HUES48 (cell line): ENCODE measurements at regions not wholly inside any gene's neighbourhood (a gene's known extent, or its start where the extent isn't known, plus 50 kb on each side); places are given as distances from the start of the nearest gene placed in this dataset.
"Not testable (repeated sequence)": the region's sequence is repeated elsewhere in the genome, so short reads cannot be mapped to it uniquely, and the experiment has no call there.

Experiments
- H3K27ac ChIP-seq: one replicate; pipeline ENCODE4 v1.7.0; 2013; ENCODE audit warnings: low read depth, low read length, inconsistent platforms
- H3K27me3 ChIP-seq: 2 replicates; pipeline ENCODE4 v1.6.1; 2013; ENCODE audit warnings: mild to moderate bottlenecking, low read length; ENCODE audit not compliant: control insufficient read depth, insufficient read depth
- H3K36me3 ChIP-seq: 2 replicates; pipeline ENCODE4 v1.6.1; 2013; ENCODE audit warnings: low read length; ENCODE audit not compliant: control insufficient read depth, insufficient read depth
- H3K4me1 ChIP-seq: 2 replicates; pipeline ENCODE4 v1.6.1; 2013; ENCODE audit warnings: mild to moderate bottlenecking, low read length; ENCODE audit not compliant: control insufficient read depth, insufficient read depth
- H3K4me3 ChIP-seq: 2 replicates; pipeline ENCODE4 v1.5.1; 2013; ENCODE audit warnings: mild to moderate bottlenecking, low read depth, low read length
- H3K9ac ChIP-seq: 2 replicates; pipeline ENCODE4 v1.6.1; 2013; ENCODE audit warnings: mild to moderate bottlenecking, low read depth, low read length, moderate library complexity
- H3K9me3 ChIP-seq: 2 replicates; pipeline ENCODE4 v1.6.1; 2013; ENCODE audit warnings: low read length; ENCODE audit not compliant: control insufficient read depth, insufficient read depth

- H3K27ac ChIP-seq, result no peak overlapping the region
- H3K9ac ChIP-seq, result peak overlapping the region; percentile 76; the same call in 1 of the 2 replicates
- peak overlapping the region; percentile 85 for H3K4me3 ChIP-seq
- no peaks in the 10 kb centered on the region for H3K36me3 ChIP-seq
- H3K9me3 ChIP-seq, result no peaks in the 10 kb centered on the region
- H3K4me1 ChIP-seq, result peaks cover 4% of the 10 kb centered on the region; the same call in 1 of the 2 replicates
- H3K27me3 ChIP-seq, result no peaks in the 10 kb centered on the region
Observed at GRCh38 chr6:102799051-102799450, 1405.5 kb downstream of the GRIK2 start.

GRCh38 chr6:102798636-102799035 is 1405.1 kb downstream of the GRIK2 start:
- H3K4me3 ChIP-seq, result peak overlapping the region; percentile 85
- peaks cover 4% of the 10 kb centered on the region; the same call in 1 of the 2 replicates for H3K4me1 ChIP-seq
- no peak overlapping the region for H3K27ac ChIP-seq
- peak overlapping the region; percentile 76 for H3K9ac ChIP-seq
- H3K9me3 ChIP-seq, result no peaks in the 10 kb centered on the region
- no peaks in the 10 kb centered on the region for H3K36me3 ChIP-seq
- no peaks in the 10 kb centered on the region for H3K27me3 ChIP-seq

DNA sequence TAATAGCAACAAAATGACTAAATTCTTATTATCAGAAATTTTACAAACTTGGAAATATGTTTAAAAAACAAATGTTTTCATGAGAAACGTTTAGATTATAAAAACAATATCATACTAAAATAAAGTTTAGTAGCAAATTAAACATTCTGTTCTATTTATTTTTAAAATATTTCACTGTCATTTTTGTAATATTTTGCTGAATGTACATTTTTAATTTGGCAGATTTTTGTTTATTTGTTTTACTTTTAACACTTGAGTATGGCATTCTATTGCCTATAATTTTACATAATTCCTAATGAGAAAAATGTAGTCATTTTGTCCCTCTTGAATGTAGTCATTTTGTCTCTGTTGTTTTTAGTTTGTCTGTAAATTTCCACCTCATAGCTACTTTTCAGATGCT is 1400.2 kb downstream of the GRIK2 start:
- Histone ChIP-seq H3K4me3 (no peak overlapping the region), H3K4me1 (peaks cover 4% of the 10 kb centered on the region; the same call in 1 of the 2 replicates), H3K27me3 (no peaks in the 10 kb centered on the region), H3K9me3 (no peaks in the 10 kb centered on the region), H3K36me3 (no peaks in the 10 kb centered on the region), H3K27ac (no peak overlapping the region), H3K9ac (no peak overlapping the region)

DNA sequence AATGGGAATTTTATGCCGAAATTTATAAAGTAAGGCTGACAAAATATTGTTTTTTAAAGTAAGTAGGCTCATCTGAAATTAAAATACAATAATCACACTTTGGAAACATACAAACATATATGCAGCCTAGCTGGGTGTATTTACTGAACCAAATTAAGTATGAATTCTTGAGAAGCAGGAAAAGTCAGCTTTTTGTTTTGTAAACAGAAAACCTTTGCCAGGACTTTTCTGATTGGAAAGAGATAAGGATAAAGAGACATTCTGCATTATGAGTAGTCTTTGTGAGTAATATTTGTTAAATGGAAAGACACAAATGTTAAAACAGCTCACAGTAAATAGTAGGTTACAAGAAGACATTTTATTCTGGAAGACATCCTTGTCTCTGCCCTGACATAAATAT is 1380.8 kb downstream of the GRIK2 start:
- no peaks in the 10 kb centered on the region for H3K27me3 ChIP-seq
- no peak overlapping the region for H3K4me3 ChIP-seq
- H3K36me3 ChIP-seq, result no peaks in the 10 kb centered on the region
- no peaks in the 10 kb centered on the region for H3K9me3 ChIP-seq
- no peak overlapping the region for H3K27ac ChIP-seq
- H3K9ac ChIP-seq, result no peak overlapping the region
- H3K4me1 ChIP-seq, result no peaks in the 10 kb centered on the region

GRCh38 chr6:102773636-102774035 is 1380.1 kb downstream of the GRIK2 start:
- Histone ChIP-seq H3K27ac (no peak overlapping the region), H3K9ac (no peak overlapping the region), H3K4me1 (no peaks in the 10 kb centered on the region), H3K4me3 (no peak overlapping the region), H3K36me3 (no peaks in the 10 kb centered on the region), H3K27me3 (no peaks in the 10 kb centered on the region), H3K9me3 (no peaks in the 10 kb centered on the region; the same call in 1 of the 2 replicates)

DNA sequence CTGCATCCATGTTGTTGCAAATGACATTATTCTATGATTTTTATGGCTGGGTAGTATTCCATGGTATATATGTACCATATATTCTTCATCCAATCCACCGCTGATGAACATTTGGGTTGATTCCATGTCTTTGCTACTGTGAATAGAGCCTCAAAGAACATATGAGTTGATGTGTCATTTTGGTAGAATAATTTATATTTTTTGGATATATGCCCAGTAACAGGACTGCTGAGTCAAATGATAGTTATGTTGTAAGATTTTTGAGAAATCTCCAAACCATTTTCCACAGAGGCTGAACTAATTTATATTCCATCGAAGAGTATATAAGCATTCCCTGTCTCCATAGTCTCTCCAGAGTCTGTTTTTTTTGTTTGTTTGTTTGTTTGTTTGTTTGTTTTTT is 1373.5 kb downstream of the GRIK2 start:
- Histone ChIP-seq H3K9me3 (no peaks in the 10 kb centered on the region; the same call in 1 of the 2 replicates), H3K4me3 (no peak overlapping the region), H3K27me3 (no peaks in the 10 kb centered on the region), H3K27ac (no peak overlapping the region), H3K36me3 (no peaks in the 10 kb centered on the region), H3K9ac (no peak overlapping the region), H3K4me1 (no peaks in the 10 kb centered on the region)

DNA sequence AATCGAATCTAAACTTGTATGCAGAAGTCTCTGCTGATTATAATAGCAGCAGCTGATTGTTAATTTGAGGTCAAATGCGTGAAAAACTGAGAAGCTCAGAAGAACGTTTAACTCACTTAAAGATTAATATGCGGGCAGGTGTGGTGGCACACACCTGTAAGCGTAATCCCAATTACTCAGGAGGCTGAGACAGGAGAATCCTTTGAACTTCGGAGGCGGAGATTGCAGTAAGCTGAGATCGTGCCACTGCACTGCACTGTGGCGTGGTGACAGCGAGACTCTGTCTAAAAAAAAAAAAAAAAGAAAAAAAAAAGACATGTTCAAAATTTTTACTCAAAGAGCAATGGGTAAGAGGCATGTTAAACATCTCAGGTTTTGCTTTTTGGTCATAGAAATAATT is 1370.8 kb downstream of the GRIK2 start:
- no peak overlapping the region for H3K9ac ChIP-seq
- no peaks in the 10 kb centered on the region for H3K4me1 ChIP-seq
- H3K27me3 ChIP-seq, result no peaks in the 10 kb centered on the region
- H3K4me3 ChIP-seq, result no peak overlapping the region
- H3K27ac ChIP-seq, result no peak overlapping the region
- H3K36me3 ChIP-seq, result no peaks in the 10 kb centered on the region
- no peaks in the 10 kb centered on the region; the same call in 1 of the 2 replicates for H3K9me3 ChIP-seq

DNA sequence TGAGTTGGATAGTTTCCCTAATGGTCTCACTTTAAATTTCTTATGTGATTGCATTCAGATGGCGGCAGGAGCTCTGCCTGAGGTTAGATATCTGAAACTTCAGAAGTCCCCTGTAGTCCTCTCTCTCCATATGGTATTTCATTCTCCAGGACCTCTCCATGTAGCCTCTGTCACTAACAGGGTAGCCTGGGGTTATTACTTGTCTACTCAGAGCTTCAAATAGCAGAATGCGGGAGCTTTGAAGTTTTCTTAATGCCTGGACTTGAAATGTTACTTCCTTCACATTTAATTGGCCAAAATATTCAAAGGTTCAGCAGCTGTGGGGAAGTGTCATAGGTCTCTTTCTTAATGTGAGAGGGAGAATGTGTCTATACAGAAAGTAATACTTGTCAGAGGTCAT is 1370.4 kb downstream of the GRIK2 start:
- Histone ChIP-seq H3K27ac (no peak overlapping the region), H3K9me3 (no peaks in the 10 kb centered on the region), H3K4me1 (no peaks in the 10 kb centered on the region), H3K36me3 (no peaks in the 10 kb centered on the region), H3K4me3 (no peak overlapping the region), H3K27me3 (no peaks in the 10 kb centered on the region), H3K9ac (no peak overlapping the region)

- Histone ChIP-seq H3K9ac (no peak overlapping the region), H3K4me1 (no peaks in the 10 kb centered on the region), H3K36me3 (no peaks in the 10 kb centered on the region), H3K9me3 (no peaks in the 10 kb centered on the region), H3K4me3 (no peak overlapping the region), H3K27ac (no peak overlapping the region), H3K27me3 (no peaks in the 10 kb centered on the region)
Observed at GRCh38 chr6:102761872-102762271, 1368.4 kb downstream of the GRIK2 start.

- Histone ChIP-seq H3K9ac (no peak overlapping the region), H3K36me3 (no peaks in the 10 kb centered on the region), H3K27me3 (no peaks in the 10 kb centered on the region), H3K9me3 (no peaks in the 10 kb centered on the region), H3K4me1 (no peaks in the 10 kb centered on the region), H3K27ac (no peak overlapping the region), H3K4me3 (no peak overlapping the region)
Observed at GRCh38 chr6:102759415-102759814, 1365.9 kb downstream of the GRIK2 start.

DNA sequence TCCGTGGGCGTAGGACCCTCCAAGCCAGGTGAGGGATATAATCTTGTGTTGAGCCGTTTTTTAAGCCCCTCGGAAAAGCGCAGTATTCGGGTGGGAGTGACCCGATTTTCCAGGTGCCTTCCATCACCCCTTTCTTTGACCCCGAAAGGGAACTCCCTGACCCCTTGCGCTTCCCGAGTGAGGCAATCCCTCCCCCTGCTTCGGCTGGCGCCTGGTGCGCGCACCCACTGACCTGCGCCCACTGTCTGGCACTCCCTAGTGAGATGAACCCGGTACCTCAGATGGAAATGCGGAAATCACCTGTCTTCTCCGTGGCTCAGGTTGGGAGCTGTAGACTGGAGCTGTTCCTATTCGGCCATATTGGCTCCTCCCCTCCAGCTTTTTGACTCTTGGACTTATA is 1365.0 kb downstream of the GRIK2 start:
- not testable (repeated sequence) for H3K9me3 ChIP-seq, H3K9ac ChIP-seq

More for the DNA sequence above, 1365.0 kb downstream of the GRIK2 start:
- H3K36me3 ChIP-seq, H3K27ac ChIP-seq, H3K4me3 ChIP-seq, H3K27me3 ChIP-seq, H3K4me1 ChIP-seq: not testable (repeated sequence)
